NCI-H345 treated with DMSO at 0.1 percent for 48 hours (cell line): ENCODE measurements at regions not wholly inside any gene's neighbourhood (a gene's known extent, or its start where the extent isn't known, plus 50 kb on each side); places are given as distances from the start of the nearest gene placed in this dataset.

Source experiments
- DNase-seq: peaks from one replicate; lab custom pipeline; 2025; ENCODE audit not compliant: unreplicated experiment; lab: John Stamatoyannopoulos, UW

- peak; percentile 52 for DNase-seq
These were observed 1043.9 kb upstream of the POU3F3 start for GRCh38 chr2:103809941-103810441.

DNA sequence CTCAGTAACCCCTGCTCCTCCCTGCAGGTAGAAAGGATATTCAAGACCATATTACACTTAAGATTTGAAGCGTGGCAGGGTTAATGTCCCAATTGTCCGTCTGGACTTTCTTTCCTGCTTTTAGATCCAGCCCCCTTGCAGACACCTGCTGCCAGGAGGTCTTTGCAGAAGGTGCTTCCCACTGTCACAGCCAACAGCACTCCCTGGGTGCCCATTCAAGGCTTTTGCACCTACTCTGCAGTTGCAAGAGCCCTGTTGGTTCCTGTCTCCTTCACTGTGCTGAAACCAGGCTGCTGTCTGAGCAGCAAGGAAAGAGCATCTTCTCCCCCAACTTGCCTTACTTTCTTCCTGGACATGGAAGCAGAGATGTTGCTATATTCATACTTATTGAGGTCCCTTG, 1043.0 kb upstream of the POU3F3 start:
- DNase-seq, result peak; percentile 76

- DNase-seq, result no peak
These were observed 1039.9 kb upstream of the POU3F3 start for GRCh38 chr2:103814016-103814415.

GRCh38 chr2:103815731-103816130, 1038.2 kb upstream of the POU3F3 start:
- no peak for DNase-seq

GRCh38 chr2:103817746-103818145, 1036.2 kb upstream of the POU3F3 start:
- no peak for DNase-seq

- DNase-seq, result no peak
These were observed 1035.7 kb upstream of the POU3F3 start for GRCh38 chr2:103818176-103818575.

DNA sequence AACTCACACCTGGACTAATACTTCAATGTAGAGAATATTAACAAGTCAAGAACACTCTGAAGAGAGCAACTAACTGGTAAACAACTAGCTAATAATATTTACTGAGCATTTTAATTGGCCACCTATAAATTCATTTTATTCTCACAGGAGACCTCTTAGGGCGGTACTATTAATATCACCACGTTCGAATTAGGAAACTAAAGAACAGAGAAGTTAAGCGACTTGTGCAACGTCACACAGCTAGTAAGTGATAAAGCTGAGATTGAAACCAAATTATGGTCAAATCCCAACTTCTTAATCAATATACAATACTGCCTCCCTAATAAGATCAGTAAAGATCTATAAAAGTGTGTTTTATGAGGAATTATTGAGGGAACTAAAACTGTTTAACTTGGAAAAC, 1034.3 kb upstream of the POU3F3 start:
- no peak for DNase-seq

GRCh38 chr2:103823847-103824246, 1030.1 kb upstream of the POU3F3 start:
- peak; percentile 88 for DNase-seq

DNA sequence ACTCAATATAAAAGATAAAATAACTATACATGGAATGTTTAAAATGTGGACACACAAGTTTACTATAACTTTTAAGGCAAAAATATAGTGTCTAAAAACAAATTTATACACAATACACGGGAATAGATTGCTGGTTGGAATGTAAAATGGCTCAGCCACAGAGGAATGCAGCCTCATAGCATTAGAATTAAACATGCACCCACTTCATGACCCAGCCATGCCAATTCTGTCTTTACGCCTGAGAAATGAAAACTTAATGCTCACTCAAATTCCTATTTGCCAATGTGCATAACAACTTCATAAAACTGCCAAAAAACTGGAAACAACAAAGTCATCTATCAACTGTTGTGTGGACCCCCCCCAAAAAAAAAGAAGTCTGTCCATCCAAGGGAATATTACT, 1006.6 kb upstream of the POU3F3 start:
- no peak for DNase-seq

DNA sequence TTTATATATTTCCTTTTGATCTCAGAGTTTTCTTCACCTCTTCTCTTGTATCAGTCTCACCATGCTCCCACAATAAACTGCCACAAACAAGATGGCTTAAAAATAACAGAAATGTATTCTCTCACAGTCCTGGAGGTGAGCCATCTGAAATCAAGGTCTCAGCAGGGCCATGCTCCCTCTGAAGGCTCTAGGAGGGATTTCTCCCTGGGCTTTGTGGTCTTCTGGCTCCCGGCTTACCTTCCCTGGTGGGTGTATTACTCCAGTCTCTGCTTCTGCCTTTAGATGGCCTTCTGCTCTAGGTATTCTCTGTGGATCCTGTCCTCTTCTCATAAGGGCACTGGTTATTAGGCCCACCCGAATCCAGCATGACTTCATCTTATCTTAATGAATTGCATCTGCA, 994.7 kb upstream of the POU3F3 start:
- DNase-seq, result no peak

DNA sequence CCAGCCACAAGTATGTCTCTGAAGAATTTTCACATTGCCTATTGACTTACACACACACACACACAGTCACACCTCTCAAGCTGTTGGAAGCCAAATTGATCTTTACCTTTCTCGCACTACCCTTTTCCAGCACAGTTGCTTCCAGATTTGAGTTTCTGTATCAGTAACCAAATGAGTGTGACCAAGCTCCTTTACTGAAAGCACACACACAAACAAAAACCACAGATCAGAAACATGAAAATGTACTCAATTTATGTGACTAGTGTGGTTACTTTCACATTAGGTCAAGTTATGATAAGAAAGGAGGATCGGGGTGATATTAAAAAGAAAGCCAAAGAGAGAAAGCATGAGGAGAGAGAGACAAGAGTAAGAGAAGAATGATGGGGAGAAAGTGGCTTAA, 993.9 kb upstream of the POU3F3 start:
- no peak for DNase-seq

GRCh38 chr2:103868396-103868795, 985.5 kb upstream of the POU3F3 start:
- DNase-seq, result no peak

- no peak for DNase-seq
These were observed 980.1 kb upstream of the POU3F3 start for GRCh38 chr2:103873716-103874351.

GRCh38 chr2:103875131-103875530, 978.8 kb upstream of the POU3F3 start:
- DNase-seq, result no peak

GRCh38 chr2:103875531-103875930, 978.4 kb upstream of the POU3F3 start:
- no peak for DNase-seq

DNA sequence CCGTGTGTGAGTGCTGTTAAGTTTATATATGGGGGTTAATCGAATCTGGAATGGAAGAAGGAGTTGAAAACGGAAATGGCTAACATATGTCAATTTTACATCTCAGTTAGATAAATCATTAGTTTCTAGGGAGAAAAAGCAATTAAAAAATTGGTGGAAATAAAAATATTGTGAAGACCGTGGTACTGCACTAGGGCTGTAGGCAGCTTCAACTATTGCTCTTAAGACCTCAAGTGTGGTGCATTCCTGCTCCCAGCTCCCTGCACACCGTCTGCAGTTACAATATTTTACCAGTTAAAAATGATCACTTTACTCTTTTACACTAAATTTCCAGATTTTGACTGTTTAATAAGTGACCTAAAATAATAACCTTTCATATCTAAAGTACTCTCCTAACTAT, 977.3 kb upstream of the POU3F3 start:
- no peak for DNase-seq

DNA sequence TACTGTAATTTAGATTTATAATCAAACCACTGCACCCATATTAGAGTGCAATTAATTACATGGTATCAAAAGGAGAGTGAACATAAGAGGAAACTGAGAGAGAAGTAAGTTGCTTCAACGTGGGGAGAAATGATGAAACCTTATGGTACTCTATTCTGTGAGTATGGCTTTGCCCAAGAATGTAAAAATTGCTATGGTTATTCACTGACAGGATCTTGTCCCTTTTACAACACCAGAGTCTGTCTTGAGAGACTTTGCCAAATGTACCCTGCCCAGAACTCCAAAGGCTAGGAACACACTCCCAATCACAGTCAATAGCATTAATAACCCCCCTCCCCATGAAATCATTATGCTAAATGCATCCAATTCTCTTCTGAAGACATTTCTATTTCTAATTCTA, 974.8 kb upstream of the POU3F3 start:
- no peak for DNase-seq

DNA sequence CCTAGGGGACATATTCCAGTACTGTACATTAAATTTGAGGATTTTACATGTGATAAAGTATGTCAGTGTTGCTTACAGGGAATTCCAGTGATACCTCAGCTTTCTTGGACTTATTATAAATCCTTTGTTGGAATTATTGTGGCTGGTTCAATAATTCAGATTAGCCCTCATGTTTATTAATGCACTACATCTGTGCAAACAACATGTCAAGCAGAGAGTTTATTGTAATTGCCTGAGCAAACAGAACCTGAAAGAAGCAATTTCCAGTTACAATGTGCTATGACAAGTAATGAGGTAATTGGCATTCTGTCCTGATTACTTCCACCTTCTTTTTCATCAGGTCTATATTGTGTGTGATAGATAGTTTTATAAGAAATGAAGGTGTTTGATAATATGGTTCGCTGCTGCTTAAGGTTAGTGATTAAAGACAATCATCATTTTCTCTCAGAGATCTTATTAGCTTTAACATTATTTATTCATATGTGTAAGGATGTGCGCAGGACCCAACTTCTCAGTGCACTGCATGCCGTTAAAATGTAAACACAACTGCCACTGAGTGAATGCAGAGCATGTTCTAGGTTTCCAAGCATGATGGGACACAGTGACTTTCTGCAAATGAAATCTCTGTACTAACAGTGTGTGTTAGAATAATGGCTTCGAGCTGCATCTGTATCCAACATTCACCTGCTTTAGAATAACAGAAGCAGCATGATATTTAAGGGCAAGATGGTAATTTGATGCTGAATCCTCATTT, 973.7 kb upstream of the POU3F3 start:
- DNase-seq, result peak; percentile 59

- no peak for DNase-seq
These were observed 966.3 kb upstream of the POU3F3 start for GRCh38 chr2:103887625-103888024.

DNA sequence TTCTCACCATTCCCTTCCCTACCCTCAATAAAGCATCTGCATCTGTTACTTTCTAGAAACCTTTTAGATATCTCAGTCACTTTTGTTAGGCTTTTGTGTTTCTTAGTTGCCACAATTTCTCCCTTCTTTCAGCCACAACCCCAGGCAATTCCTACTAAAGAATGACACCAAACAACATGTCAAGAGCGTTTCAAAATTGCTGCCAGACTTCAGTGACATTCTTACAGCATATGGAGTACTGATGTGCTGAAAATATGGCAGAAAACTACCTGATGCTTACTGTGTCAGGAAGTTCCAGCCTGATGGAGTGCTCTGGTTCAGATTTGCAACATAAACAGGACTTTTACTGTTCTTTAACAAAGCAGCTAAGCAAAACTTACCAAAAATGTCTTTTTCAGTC, 957.7 kb upstream of the POU3F3 start:
- no peak for DNase-seq

DNA sequence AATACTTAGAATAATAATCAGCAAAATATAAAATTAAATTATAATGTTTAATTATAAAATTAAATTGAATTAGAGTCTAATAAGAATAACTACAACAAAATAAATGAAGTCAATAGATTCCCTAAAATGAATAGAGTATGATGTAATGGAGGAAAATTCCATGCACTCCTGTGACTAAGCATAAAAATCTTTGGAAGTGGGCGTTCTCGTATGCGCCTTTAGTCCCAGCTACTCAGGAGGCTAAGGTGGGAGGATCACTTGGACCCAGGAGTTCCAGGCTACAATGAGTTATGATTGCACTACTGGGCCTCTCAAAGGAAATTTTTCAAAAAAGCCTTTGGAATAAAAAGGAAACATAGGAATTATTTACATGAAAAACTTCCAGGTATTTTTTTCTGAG, 955.4 kb upstream of the POU3F3 start:
- no peak for DNase-seq

DNA sequence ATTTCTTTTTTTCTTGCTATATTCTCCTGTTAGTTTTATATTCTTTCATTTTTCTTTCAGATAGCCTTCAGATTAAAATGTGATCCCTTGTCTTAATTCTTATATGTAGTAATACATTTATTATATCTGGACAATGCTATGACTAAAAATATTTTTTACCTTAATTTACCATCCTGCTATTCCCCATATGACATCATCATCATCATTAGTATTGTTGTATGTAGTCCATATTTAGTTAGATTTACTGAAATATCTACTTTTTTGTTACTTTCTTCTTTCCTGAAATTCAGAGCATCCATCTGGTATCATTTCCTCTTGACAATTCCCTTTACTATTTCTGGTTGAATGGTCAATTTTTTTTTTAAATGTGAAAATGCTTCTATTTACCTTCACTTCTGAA, 951.6 kb upstream of the POU3F3 start:
- DNase-seq, result no peak

DNA sequence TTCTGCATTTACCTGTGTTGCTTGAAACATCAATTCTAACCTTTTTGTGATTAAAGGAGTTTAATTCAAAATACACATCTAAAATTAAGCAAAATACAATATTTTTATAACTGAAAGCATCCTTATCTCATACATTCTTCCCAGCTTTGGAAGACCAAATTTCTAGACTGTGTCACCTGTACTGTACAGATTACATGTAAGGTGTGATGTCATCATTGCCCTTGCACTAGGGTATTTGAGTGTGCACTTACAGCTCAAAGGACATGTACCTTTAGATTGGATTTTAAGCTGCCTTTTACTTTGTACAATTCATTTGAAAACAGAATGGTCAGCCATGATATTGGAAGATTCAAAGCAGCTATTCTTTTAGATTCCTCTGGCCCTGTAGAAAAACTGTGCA, 932.8 kb upstream of the POU3F3 start:
- peak; percentile 44 for DNase-seq
